ENCODE measurements at regions not wholly inside any gene's neighbourhood (a gene's known extent, or its start where the extent isn't known, plus 50 kb on each side); places are given as distances from the start of the nearest gene placed in this dataset.

GRCh38 chr17:34825102-34825501 is 136.2 kb downstream of the CCT6B start:
- no peak for DNase-seq

GRCh38 chr17:34823023-34823422 is 138.2 kb downstream of the CCT6B start:
- DNase-seq = no peak

GRCh38 chr17:34822007-34822739 is 139.1 kb downstream of the CCT6B start:
- no peak for DNase-seq

GRCh38 chr17:34820922-34821321 is 140.3 kb downstream of the CCT6B start:
- DNase-seq = no peak

GRCh38 chr17:34820248-34820801 is 140.9 kb downstream of the CCT6B start:
- no peak for DNase-seq

- no peak for DNase-seq
Observed at GRCh38 chr17:34817252-34818035, 143.8 kb downstream of the CCT6B start.

- no peak for DNase-seq
Observed at GRCh38 chr17:34816848-34817247, 144.4 kb downstream of the CCT6B start.

- no peak for DNase-seq
Observed at GRCh38 chr17:34813290-34813689, 148.0 kb downstream of the CCT6B start.

GRCh38 chr17:34811561-34811960 is 149.7 kb downstream of the CCT6B start:
- DNase-seq = no peak

- no peak for DNase-seq
Observed at GRCh38 chr17:34800661-34801060, 160.6 kb downstream of the CCT6B start.

- no peak for DNase-seq
Observed at GRCh38 chr17:34799751-34800150, 161.5 kb downstream of the CCT6B start.

GRCh38 chr17:34798581-34798980 is 162.7 kb downstream of the CCT6B start:
- DNase-seq = no peak

GRCh38 chr17:34797720-34798119 is 163.5 kb downstream of the CCT6B start:
- DNase-seq = peak in 1 of 2 experiments; percentile 20

GRCh38 chr17:34793231-34793908 is 167.9 kb downstream of the CCT6B start:
- DNase-seq = no peak

- no peak for DNase-seq
Observed at GRCh38 chr17:34788696-34789095, 172.6 kb downstream of the CCT6B start.

- no peak for DNase-seq
Observed at GRCh38 chr17:34784526-34784925, 176.7 kb downstream of the CCT6B start.

GRCh38 chr17:34782271-34782670 is 179.0 kb downstream of the CCT6B start:
- DNase-seq = no peak

- DNase-seq = no peak
Observed at GRCh38 chr17:34781571-34782108, 179.6 kb downstream of the CCT6B start.

GRCh38 chr17:34781071-34781470 is 180.2 kb downstream of the CCT6B start:
- DNase-seq = no peak

GRCh38 chr17:34780438-34780837 is 180.8 kb downstream of the CCT6B start:
- DNase-seq = no peak

GRCh38 chr17:34776456-34777443 is 184.5 kb downstream of the CCT6B start:
- no peak for DNase-seq

- DNase-seq = no peak
Observed at GRCh38 chr17:34773036-34773435, 188.2 kb downstream of the CCT6B start.

Measured in stimulated activated CD4-positive, alpha-beta T cell treated with anti-CD3 and anti-CD28 coated beads, Interleukin-4, amount 100 ng/mL, for 4 hours (primary cell).